GM13977 (cell line): ENCODE measurements at regions not wholly inside any gene's neighbourhood (a gene's known extent, or its start where the extent isn't known, plus 50 kb on each side); places are given as distances from the start of the nearest gene placed in this dataset.

Experiments used
- DNase-seq: peaks from one replicate; pipeline ENCODE4 v3.0.0; 2012; ENCODE audit warnings: low spot score
- CTCF ChIP-seq: IDR thresholded peaks from 2 replicates; pipeline ENCODE4 v1.5.1; 2012; ENCODE audit warnings: mild to moderate bottlenecking, control low read depth; ENCODE audit not compliant: insufficient read depth; ENCODE audit errors: extremely low read depth, missing control alignments
- in situ Hi-C: fragments of 300-500 bp; cut with MboI; formaldehyde crosslinking; loops from one replicate; pipeline ENCODE4 v1.12.0; 2022; ENCODE audit warnings: low sequenced_read_pairs, low pct_unique_long_range_greater_than_20kb, mixed read lengths, inconsistent platforms; ENCODE audit not compliant: unreplicated experiment

DNA sequence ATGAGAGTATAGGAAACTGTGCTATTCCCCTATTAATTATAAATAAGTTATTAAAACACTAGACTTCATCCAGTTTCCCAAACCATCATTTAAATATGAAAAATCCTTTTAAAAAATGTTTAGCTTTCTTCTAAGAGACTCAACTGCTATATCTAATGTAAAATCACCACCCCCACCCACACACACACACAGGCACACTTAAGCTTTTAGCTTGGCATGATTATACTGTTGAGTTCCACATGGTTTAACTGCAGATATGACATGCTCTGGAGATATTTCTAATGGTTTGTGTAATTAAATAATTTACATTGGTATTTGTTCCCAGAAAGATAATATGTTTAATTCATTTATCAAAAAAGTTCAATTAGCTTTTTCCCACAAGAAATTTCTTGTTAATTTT lies 1700.1 kb upstream of the SLC10A2 start:
- in situ Hi-C loops = no loop called here
- no peak for DNase-seq
- TF ChIP-seq CTCF = no peak

DNA sequence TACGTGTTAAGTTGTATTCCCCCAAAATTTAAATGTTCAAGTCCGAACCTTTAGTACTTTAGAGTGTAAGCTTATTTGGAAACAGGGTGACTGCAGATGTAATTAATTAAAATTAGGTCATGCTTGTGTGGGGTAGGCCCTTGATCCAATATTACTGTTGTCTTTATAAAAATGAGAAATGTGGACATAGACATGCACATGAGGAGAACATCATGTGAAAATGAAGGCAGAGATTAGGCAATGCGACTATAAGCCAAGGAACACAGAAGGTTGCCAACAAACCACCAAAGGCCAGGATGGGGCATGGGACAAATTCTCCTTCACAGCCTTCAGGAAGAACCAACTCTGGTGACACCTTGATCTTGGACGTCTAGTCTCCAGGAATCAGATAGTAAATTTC lies 1698.4 kb upstream of the SLC10A2 start:
- in situ Hi-C loops = no loop called here
- no peak for TF ChIP-seq CTCF
- DNase-seq = no peak

DNA sequence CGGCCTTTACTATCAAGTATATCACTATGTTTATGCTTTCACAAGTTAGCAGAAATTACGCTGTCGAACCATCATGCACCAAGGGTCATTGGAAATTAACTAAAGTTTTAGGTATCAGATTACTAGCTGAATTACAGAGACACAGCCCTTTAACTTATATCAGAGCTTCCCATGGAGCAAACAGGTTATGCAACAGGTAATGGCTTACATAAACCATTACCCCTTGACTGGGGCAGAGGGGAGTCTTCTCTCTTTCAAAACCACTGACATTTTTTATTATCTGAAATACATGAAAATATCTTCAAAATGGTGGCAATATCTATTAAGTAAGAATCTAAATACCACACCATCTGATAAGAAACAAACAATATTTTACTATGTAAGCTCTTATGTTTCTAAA lies 1692.9 kb upstream of the SLC10A2 start:
- no peak for DNase-seq
- in situ Hi-C loops = no loop called here
- no peak for TF ChIP-seq CTCF

- no peak for TF ChIP-seq CTCF
- in situ Hi-C loops = no loop called here
Measured at GRCh38 chr13:104757712-104758111, 1691.5 kb upstream of the SLC10A2 start.

GRCh38 chr13:104750377-104750776 lies 1684.2 kb upstream of the SLC10A2 start:
- TF ChIP-seq CTCF = no peak
- DNase-seq = no peak
- in situ Hi-C loops = no loop called here

More at GRCh38 chr13:104757712-104758111, 1691.5 kb upstream of the SLC10A2 start:
- DNase-seq = no peak

GRCh38 chr13:104740641-104741222 lies 1674.5 kb upstream of the SLC10A2 start:
- no peak for TF ChIP-seq CTCF
- no peak for DNase-seq
- in situ Hi-C loops = no loop called here

DNA sequence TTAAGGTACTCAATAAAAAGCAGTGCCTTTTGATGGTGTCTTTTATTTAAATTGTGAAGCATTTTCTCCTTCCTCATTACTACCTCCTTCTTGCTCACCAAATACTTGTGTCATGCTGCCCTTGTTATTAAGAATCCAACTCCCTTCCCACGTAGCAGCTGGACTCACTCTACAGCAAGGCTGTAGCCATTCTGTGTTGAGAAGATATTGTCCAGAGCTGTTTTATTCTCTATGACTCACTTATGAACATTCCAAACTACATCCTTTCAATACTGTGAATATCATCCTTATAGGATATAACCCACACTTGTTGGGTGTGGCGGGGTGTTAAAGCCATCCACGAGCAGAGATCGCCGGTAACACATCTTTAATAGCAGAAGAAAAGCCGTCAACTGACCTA lies 1671.5 kb upstream of the SLC10A2 start:
- no peak for DNase-seq
- in situ Hi-C loops = no loop called here
- TF ChIP-seq CTCF = no peak
